DOHH2 (cell line): ENCODE measurements at regions not wholly inside any gene's neighbourhood (a gene's known extent, or its start where the extent isn't known, plus 50 kb on each side); places are given as distances from the start of the nearest gene placed in this dataset.

Experiments used
- CTCF ChIP-seq: fragments of 200-600 bp; sonication (generic); IDR thresholded peaks from one replicate; pipeline ENCODE4 v1.5.1; 2014; ENCODE audit warnings: antibody characterized with exemption, mild to moderate bottlenecking, low read depth, low read length; ENCODE audit not compliant: poor library complexity, severe bottlenecking
- EZH2phosphoT487 ChIP-seq: fragments of 200-600 bp; sonication (generic); IDR thresholded peaks from 2 replicates; pipeline ENCODE4 v1.6.1; 2017; ENCODE audit warnings: borderline replicate concordance, mild to moderate bottlenecking, antibody characterized with exemption, low read length, moderate library complexity, mixed read lengths

- no peak for TF ChIP-seq EZH2phosphoT487
- TF ChIP-seq CTCF = no peak
These were observed 407.1 kb downstream of the BMP2 start for GRCh38 chr20:7174554-7174953.
